ENCODE measurements at regions not wholly inside any gene's neighbourhood (a gene's known extent, or its start where the extent isn't known, plus 50 kb on each side); places are given as distances from the start of the nearest gene placed in this dataset.
A peak's percentile ranks its signal among the peaks of the same experiment; 100 is the strongest.

DNA sequence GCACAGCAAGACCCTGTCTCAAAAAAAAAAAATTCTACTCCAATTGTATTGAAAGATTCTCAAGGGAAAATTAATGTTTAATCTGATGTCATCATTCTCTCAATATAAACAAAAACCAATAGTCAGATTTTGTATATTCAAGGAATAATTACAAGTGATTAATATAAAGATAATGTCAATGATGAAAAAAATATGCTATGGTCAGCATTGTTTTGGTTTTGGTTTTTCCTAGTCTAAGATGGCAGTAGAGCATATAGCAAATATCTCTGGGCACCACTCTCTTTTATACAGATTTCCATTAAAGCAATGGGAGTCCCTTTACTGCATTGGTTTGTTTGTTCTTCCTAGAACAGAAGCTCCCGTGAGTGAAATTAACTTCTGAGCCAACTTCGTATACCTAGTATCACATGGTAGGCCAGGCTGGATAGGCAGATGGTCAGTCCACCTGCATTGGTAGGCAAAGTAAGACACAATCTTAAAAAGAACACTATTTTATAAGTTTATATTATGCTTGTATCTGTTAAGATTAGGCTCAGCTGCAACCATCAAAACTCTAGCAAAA, 523.8 kb upstream of the JARID2 start:
- Histone ChIP-seq H4K91ac (ENCODE audit: low read depth, low read length, poor library complexity) (no peak overlapping the region), H2BK5ac (ENCODE audit: low read length) (no peak overlapping the region), H2AK5ac (ENCODE audit: low read depth, low read length) (no peak overlapping the region), H3K4me1 (ENCODE audit: control insufficient read depth in 2 of 2, insufficient read depth in 1 of 2, low read depth in 1 of 2, low read length in 2 of 2) (peaks cover 6 to 7% of the 10 kb centered on the region in 2 donors), H3K4me3 (ENCODE audit: low read length in 2 of 2) (no peak overlapping the region), H2BK120ac (ENCODE audit: low read depth, low read length) (no peak overlapping the region), H3K79me1 (ENCODE audit: low read depth, low read length) (no peaks in the 10 kb centered on the region), H2BK15ac (ENCODE audit: low read length) (no peak overlapping the region), H2AFZ (ENCODE audit: low read length) (no peak overlapping the region), H4K8ac (ENCODE audit: low read depth, low read length) (no peak overlapping the region), H3K27ac (replicated peaks; ENCODE audit: low read length) (no peak overlapping the region), H3K18ac (ENCODE audit: low read length) (no peak overlapping the region), H3K14ac (ENCODE audit: low read length) (no peak overlapping the region), H3K23ac (ENCODE audit: low read depth, low read length, poor library complexity) (no peak overlapping the region), H3K4ac (ENCODE audit: low read length) (no peak overlapping the region), H3K4me2 (ENCODE audit: insufficient read depth, low read length, poor library complexity, severe bottlenecking) (no peak overlapping the region), H3K27me3 (ENCODE audit: control insufficient read depth in 3 of 3, insufficient read depth in 3 of 3, low read depth in 1 of 3, low read length in 3 of 3) (peaks cover 0 to 52% (median 0%) of the 10 kb centered on the region in 3 experiments), H3K36me3 (replicated peaks in 1 of 2; ENCODE audit: control insufficient read depth in 2 of 2, insufficient read depth in 2 of 2, low read length in 2 of 2) (no peaks in the 10 kb centered on the region), H3K9me3 (replicated peaks in 1 of 2; ENCODE audit: control insufficient read depth in 2 of 2, insufficient read depth in 1 of 2, low read depth in 1 of 2, low read length in 2 of 2) (peaks cover 2 to 6% of the 10 kb centered on the region in 2 donors), H2BK12ac (ENCODE audit: low read length) (no peak overlapping the region), H3K9ac (ENCODE audit: low read depth, low read length, poor library complexity) (no peak overlapping the region)
- WGBS, 2 donors (ENCODE audit: extremely low coverage in 2 of 2, insufficient read length in 2 of 2, insufficient replicate concordance in 1 of 2), result no CpG with 5 or more reads among the region's 2 CpGs
- DNase-seq (ENCODE audit: low spot score), result no peak

DNA sequence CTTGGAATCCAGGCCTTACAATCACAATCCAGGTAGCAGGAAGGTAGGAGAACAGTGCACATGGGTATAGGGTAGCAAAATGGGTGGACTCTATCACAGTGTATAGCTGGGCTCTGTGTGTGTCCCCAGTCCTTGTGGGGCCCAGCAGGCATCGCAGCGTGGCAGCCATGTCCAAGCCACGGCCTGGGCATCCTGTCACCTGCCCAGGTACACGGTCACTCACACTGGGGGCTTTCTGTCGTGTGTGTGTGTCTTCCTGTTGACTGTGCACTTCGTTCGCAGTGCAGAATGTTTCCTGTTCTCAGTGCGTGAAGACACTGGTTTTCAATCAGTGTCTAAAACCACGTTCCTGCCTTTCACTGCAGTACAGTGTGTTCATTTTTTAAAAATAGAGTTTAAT, 523.2 kb upstream of the JARID2 start:
- Histone ChIP-seq H3K4me1 (ENCODE audit: control insufficient read depth in 2 of 2, insufficient read depth in 1 of 2, low read depth in 1 of 2, low read length in 2 of 2) (peaks cover 6 to 7% of the 10 kb centered on the region in 2 donors), H2BK5ac (ENCODE audit: low read length) (no peak overlapping the region), H2BK15ac (ENCODE audit: low read length) (no peak overlapping the region), H3K9ac (ENCODE audit: low read depth, low read length, poor library complexity) (no peak overlapping the region), H3K9me3 (replicated peaks in 1 of 2; ENCODE audit: control insufficient read depth in 2 of 2, insufficient read depth in 1 of 2, low read depth in 1 of 2, low read length in 2 of 2) (peaks cover 2 to 6% of the 10 kb centered on the region in 2 donors), H2AK5ac (ENCODE audit: low read depth, low read length) (no peak overlapping the region), H2BK12ac (ENCODE audit: low read length) (no peak overlapping the region), H3K79me1 (ENCODE audit: low read depth, low read length) (no peaks in the 10 kb centered on the region), H3K27ac (replicated peaks; ENCODE audit: low read length) (no peak overlapping the region), H3K4ac (ENCODE audit: low read length) (no peak overlapping the region), H3K14ac (ENCODE audit: low read length) (no peak overlapping the region), H3K23ac (ENCODE audit: low read depth, low read length, poor library complexity) (no peak overlapping the region), H3K36me3 (replicated peaks in 1 of 2; ENCODE audit: control insufficient read depth in 2 of 2, insufficient read depth in 2 of 2, low read length in 2 of 2) (no peaks in the 10 kb centered on the region), H4K8ac (ENCODE audit: low read depth, low read length) (no peak overlapping the region), H3K4me2 (ENCODE audit: insufficient read depth, low read length, poor library complexity, severe bottlenecking) (no peak overlapping the region), H2BK120ac (ENCODE audit: low read depth, low read length) (peak overlapping the region; percentile 56), H3K27me3 (ENCODE audit: control insufficient read depth in 3 of 3, insufficient read depth in 3 of 3, low read depth in 1 of 3, low read length in 3 of 3) (peaks cover 0 to 49% (median 0%) of the 10 kb centered on the region in 3 experiments), H3K4me3 (ENCODE audit: low read length in 2 of 2) (no peak overlapping the region), H3K18ac (ENCODE audit: low read length) (peak overlapping the region; percentile 74), H4K91ac (ENCODE audit: low read depth, low read length, poor library complexity) (no peak overlapping the region), H2AFZ (ENCODE audit: low read length) (no peak overlapping the region)
- WGBS, 2 donors (ENCODE audit: extremely low coverage in 2 of 2, insufficient read length in 2 of 2, insufficient replicate concordance in 1 of 2), result no CpG with 5 or more reads among the region's 9 CpGs
- no peak for DNase-seq (ENCODE audit: low spot score)

DNA sequence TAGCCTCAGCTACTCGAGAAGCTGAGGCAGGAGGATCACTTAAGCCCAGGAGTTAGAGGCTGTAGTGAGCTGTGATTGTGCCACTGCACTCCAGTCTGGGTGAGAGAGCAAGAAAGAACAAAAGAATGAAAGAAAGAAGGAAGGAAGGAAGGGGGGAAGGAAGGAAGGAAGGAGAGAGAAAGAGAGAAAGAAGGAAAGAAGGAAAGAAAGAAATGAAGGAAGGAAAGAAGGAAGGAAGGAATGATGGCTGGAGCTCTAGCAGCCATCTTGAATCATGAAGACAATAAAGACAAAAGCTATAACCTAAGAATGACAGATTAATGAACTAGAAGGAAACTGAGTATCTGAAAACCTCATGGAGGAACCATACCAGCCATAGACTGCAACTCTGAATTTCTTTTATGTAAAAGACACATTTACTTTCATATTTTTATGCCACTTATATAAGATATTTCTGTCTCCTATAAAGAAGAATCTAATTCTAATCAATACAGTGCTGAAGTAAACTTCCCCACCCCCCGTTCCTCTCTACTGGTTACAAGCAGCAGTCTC, 522.3 kb upstream of the JARID2 start:
- no peak overlapping the region for H3K14ac ChIP-seq (ENCODE audit: low read length)
- no peak overlapping the region for H2AFZ ChIP-seq (ENCODE audit: low read length)
- H3K4me2 ChIP-seq (ENCODE audit: insufficient read depth, low read length, poor library complexity, severe bottlenecking), result no peak overlapping the region
- no peak overlapping the region for H3K4me3 ChIP-seq (ENCODE audit: low read length in 2 of 2)
- H4K8ac ChIP-seq (ENCODE audit: low read depth, low read length), result no peak overlapping the region
- H3K9me3 ChIP-seq (replicated peaks in 1 of 2; ENCODE audit: control insufficient read depth in 2 of 2, insufficient read depth in 1 of 2, low read depth in 1 of 2, low read length in 2 of 2), result peaks cover 2 to 6% of the 10 kb centered on the region in 2 donors
- no peak overlapping the region for H2BK120ac ChIP-seq (ENCODE audit: low read depth, low read length)
- H3K27ac ChIP-seq (replicated peaks; ENCODE audit: low read length), result no peak overlapping the region
- H3K18ac ChIP-seq (ENCODE audit: low read length), result no peak overlapping the region
- no peak overlapping the region for H2AK5ac ChIP-seq (ENCODE audit: low read depth, low read length)
- H2BK15ac ChIP-seq (ENCODE audit: low read length), result no peak overlapping the region
- peaks cover 0 to 53% (median 0%) of the 10 kb centered on the region in 3 experiments for H3K27me3 ChIP-seq (ENCODE audit: control insufficient read depth in 3 of 3, insufficient read depth in 3 of 3, low read depth in 1 of 3, low read length in 3 of 3)
- no CpG with 5 or more reads among the region's 2 CpGs for WGBS, 2 donors (ENCODE audit: extremely low coverage in 2 of 2, insufficient read length in 2 of 2, insufficient replicate concordance in 1 of 2)
- no peak overlapping the region for H4K91ac ChIP-seq (ENCODE audit: low read depth, low read length, poor library complexity)
- DNase-seq (ENCODE audit: low spot score), result no peak
- no peak overlapping the region for H2BK5ac ChIP-seq (ENCODE audit: low read length)
- H3K79me1 ChIP-seq (ENCODE audit: low read depth, low read length), result no peaks in the 10 kb centered on the region
- no peak overlapping the region for H3K4ac ChIP-seq (ENCODE audit: low read length)
- no peak overlapping the region for H2BK12ac ChIP-seq (ENCODE audit: low read length)
- H3K23ac ChIP-seq (ENCODE audit: low read depth, low read length, poor library complexity), result no peak overlapping the region
- no peaks in the 10 kb centered on the region for H3K36me3 ChIP-seq (replicated peaks in 1 of 2; ENCODE audit: control insufficient read depth in 2 of 2, insufficient read depth in 2 of 2, low read length in 2 of 2)
- H3K9ac ChIP-seq (ENCODE audit: low read depth, low read length, poor library complexity), result no peak overlapping the region
- H3K4me1 ChIP-seq (ENCODE audit: control insufficient read depth in 2 of 2, insufficient read depth in 1 of 2, low read depth in 1 of 2, low read length in 2 of 2), result peaks cover 6 to 11% of the 10 kb centered on the region in 2 donors

DNA sequence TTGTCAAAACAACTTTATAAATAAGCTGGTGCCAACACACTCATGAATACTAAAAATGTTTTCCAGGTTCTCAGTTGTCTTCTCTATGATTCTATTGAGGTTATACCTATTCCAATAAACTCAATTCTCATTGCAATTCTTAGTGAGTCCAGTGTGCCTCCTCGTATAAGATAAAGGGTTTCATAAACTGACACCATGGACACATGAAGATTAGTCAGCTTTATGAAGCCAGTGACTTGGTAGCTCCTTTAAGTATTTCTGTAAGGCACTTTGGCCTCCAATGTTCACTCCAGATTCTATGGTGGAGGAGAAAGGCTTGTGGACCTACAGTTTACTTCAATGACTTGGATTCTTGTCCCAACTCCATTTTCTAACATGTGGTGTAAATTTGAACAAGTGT, 521.3 kb upstream of the JARID2 start:
- Histone ChIP-seq H2AFZ (ENCODE audit: low read length) (no peak overlapping the region), H3K4me3 (ENCODE audit: low read length in 2 of 2) (no peak overlapping the region), H3K4me2 (ENCODE audit: insufficient read depth, low read length, poor library complexity, severe bottlenecking) (no peak overlapping the region), H3K9me3 (replicated peaks in 1 of 2; ENCODE audit: control insufficient read depth in 2 of 2, insufficient read depth in 1 of 2, low read depth in 1 of 2, low read length in 2 of 2) (peaks cover 2 to 6% of the 10 kb centered on the region in 2 donors), H3K79me1 (ENCODE audit: low read depth, low read length) (no peaks in the 10 kb centered on the region), H2BK15ac (ENCODE audit: low read length) (no peak overlapping the region), H2BK5ac (ENCODE audit: low read length) (no peak overlapping the region), H3K9ac (ENCODE audit: low read depth, low read length, poor library complexity) (no peak overlapping the region), H2AK5ac (ENCODE audit: low read depth, low read length) (no peak overlapping the region), H3K18ac (ENCODE audit: low read length) (no peak overlapping the region), H4K8ac (ENCODE audit: low read depth, low read length) (no peak overlapping the region), H2BK120ac (ENCODE audit: low read depth, low read length) (no peak overlapping the region), H2BK12ac (ENCODE audit: low read length) (no peak overlapping the region), H3K4me1 (ENCODE audit: control insufficient read depth in 2 of 2, insufficient read depth in 1 of 2, low read depth in 1 of 2, low read length in 2 of 2) (peaks cover 9 to 16% of the 10 kb centered on the region in 2 donors), H3K27ac (replicated peaks; ENCODE audit: low read length) (no peak overlapping the region), H3K23ac (ENCODE audit: low read depth, low read length, poor library complexity) (no peak overlapping the region), H4K91ac (ENCODE audit: low read depth, low read length, poor library complexity) (no peak overlapping the region), H3K27me3 (ENCODE audit: control insufficient read depth in 3 of 3, insufficient read depth in 3 of 3, low read depth in 1 of 3, low read length in 3 of 3) (peaks cover 0 to 48% (median 0%) of the 10 kb centered on the region in 3 experiments), H3K36me3 (replicated peaks in 1 of 2; ENCODE audit: control insufficient read depth in 2 of 2, insufficient read depth in 2 of 2, low read length in 2 of 2) (no peaks in the 10 kb centered on the region), H3K4ac (ENCODE audit: low read length) (no peak overlapping the region), H3K14ac (ENCODE audit: low read length) (no peak overlapping the region)
- WGBS, 2 donors (ENCODE audit: extremely low coverage in 2 of 2, insufficient read length in 2 of 2, insufficient replicate concordance in 1 of 2), result no CpG with 5 or more reads among the region's 1 CpG
- no peak for DNase-seq (ENCODE audit: low spot score)
